ENCODE measurements at regions not wholly inside any gene's neighbourhood (a gene's known extent, or its start where the extent isn't known, plus 50 kb on each side); places are given as distances from the start of the nearest gene placed in this dataset.
"Not testable (repeated sequence)": the region's sequence is repeated elsewhere in the genome, so short reads cannot be mapped to it uniquely, and the experiment has no call there.

DNA sequence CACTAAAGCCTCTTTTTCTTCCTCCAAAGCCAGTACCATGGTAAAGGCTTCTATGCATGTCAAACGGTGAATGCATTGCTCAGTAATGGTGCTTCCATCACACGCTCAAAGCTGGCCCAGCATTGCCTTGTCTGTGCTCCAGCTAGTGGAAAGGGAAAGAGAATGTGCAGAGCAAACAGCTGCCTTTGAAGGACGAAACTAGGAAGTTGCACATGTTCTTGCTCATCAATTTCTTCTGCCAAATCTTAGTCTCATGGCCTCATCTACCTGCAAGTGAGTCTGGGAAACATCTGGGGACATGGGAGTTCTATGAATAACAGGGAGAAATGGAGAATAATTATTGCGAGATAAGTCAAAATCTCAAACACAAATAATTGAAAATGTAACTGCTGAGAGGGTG, 216.5 kb upstream of the SSTR4 start:
- no peak for DNase-seq (ENCODE audit: low read depth)

- DNase-seq (ENCODE audit: low read depth), result no peak
These were observed 216.0 kb upstream of the SSTR4 start for GRCh38 chr20:22819112-22819511.

DNA sequence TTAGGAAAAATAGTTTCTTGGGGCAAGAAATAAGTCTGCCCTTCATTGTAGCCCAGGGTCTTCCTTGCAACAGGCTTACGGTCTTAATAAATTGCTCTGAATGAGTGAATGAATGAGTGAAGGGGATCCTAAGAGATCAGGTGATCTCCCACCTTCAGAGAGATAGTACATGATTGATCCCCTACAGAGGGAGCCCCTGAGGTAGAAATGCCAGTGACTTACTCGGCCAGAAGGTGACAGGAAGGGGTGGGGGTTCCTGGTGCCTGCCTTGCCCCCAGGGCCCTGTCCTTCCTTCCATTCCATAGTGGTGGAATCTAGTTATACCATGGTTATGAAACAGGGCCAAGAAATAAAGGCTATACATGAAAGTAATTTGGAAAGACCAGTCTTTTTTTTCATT, 215.3 kb upstream of the SSTR4 start:
- DNase-seq (ENCODE audit: low read depth), result no peak

GRCh38 chr20:22821081-22821727, 213.9 kb upstream of the SSTR4 start:
- DNase-seq (ENCODE audit: low read depth), result no peak

GRCh38 chr20:22821796-22822195, 213.3 kb upstream of the SSTR4 start:
- DNase-seq (ENCODE audit: low read depth), result no peak

- DNase-seq (ENCODE audit: low read depth), result no peak
These were observed 212.0 kb upstream of the SSTR4 start for GRCh38 chr20:22823119-22823518.

- no peak for DNase-seq (ENCODE audit: low read depth)
These were observed 211.0 kb upstream of the SSTR4 start for GRCh38 chr20:22824077-22824476.

DNA sequence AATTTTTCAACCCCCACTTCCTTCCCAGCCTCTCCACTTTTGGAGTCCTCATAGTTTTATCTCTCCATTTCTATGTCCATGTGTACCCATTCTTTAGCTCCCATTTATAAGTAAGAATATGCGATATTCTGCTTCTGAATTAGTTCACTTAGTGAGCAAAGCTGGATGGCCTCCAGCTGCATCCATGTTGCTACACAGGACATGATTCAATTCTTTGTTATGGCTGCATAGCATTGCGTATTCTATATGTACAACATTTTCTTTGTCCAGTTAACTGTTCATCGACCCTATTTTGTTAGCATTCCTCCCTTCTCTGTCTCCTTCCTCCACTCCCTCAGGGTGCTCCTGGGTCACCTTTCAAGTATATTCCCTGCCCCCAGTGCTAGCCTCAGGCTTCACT, 210.0 kb upstream of the SSTR4 start:
- DNase-seq (ENCODE audit: low read depth), result no peak

GRCh38 chr20:22825546-22825945, 209.6 kb upstream of the SSTR4 start:
- DNase-seq (ENCODE audit: low read depth), result no peak

DNA sequence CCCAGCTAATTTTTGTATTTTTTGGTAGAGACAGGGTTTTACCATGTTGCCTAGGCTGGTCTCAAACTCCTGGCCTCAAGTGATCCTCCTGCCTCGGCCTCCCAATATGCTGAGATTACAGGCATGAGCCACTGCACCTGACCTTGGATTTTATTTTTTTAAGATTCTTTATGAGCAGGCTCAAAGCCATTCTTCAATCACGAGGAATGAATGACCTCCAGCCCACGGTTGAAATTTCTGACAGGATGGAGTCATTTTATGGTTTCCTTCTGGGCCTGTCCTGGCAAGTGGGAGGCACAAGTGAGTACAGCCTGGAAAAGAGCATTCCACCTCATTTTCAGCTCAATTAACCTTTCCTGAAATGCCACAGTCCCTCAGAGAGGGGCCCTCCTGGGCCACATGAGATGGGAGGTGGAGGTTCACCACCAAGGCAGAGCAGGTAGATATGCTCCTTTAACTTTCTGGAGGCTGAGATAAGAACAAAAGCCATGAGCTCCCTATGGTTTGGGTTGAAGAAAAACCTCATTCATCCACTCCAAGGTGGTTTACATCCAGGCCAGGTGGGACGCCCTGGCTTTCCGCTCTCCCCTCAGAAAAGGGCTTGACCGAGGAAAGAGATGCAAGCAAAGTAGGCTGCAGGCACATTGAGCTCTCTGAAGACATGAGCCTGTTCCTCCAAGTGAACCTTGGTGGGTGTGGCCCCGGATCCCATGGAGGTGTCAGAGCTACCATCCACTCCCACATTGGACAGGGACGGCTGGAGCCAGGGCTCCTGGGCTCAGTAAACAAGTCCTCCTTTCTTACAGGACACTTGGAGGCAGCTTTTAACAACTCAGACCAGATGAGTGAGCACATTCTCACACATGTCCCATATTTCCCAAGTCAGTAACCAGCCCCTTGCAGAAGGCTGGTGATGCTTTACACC, 208.5 kb upstream of the SSTR4 start:
- DNase-seq (ENCODE audit: low read depth), result no peak

- DNase-seq (ENCODE audit: low read depth), result no peak
These were observed 207.2 kb upstream of the SSTR4 start for GRCh38 chr20:22827916-22828315.

GRCh38 chr20:22829356-22829755, 205.8 kb upstream of the SSTR4 start:
- no peak for DNase-seq (ENCODE audit: low read depth)

GRCh38 chr20:22830138-22830537, 205.0 kb upstream of the SSTR4 start:
- no peak for DNase-seq (ENCODE audit: low read depth)

DNA sequence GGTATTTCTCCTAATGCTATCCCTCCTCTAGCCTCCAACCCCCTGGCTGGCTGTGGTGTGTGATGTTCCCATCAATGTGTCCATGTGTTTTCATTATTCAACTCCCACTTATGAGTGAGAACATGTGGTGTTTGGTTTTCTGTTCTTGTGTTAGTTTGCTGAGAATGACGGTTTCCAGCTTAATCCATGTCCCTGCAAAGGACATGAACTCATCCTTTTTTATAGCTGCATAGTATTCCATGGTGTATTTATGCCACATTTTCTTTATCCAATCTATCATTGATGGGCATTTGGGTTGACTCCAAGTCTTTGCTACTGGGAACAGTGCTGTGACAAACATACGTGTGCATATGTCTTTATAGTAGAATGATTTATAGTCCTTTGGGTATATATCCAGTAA, 204.4 kb upstream of the SSTR4 start:
- not testable (repeated sequence) for DNase-seq (ENCODE audit: low read depth)

GRCh38 chr20:22833851-22834250, 201.3 kb upstream of the SSTR4 start:
- no peak for DNase-seq (ENCODE audit: low read depth)

- no peak for DNase-seq (ENCODE audit: low read depth)
These were observed 200.4 kb upstream of the SSTR4 start for GRCh38 chr20:22834651-22835256.

- peak; percentile 13 for DNase-seq (ENCODE audit: low read depth)
These were observed 198.9 kb upstream of the SSTR4 start for GRCh38 chr20:22836211-22836610.

- no peak for DNase-seq (ENCODE audit: low read depth)
These were observed 198.2 kb upstream of the SSTR4 start for GRCh38 chr20:22836877-22837276.

DNA sequence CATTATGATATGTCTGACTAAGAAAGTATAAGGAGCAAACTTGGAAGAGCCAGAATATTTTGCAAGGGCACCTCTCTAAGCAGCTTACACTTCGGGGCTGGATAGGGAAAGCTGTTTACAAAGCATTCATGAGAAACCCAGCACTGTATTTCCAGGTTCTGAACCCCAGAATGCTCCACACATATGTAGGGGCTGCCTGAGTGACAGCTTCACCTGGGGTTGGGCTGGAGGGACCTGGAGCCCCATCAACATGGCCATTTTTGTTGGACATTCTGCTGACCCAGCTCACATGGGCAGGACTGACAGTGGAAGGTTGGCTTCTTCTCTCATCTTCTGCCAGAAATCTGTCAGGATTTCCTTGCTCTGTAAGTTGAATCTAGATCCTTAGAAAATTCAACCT, 197.1 kb upstream of the SSTR4 start:
- DNase-seq (ENCODE audit: low read depth), result no peak

GRCh38 chr20:22841846-22842245, 193.3 kb upstream of the SSTR4 start:
- no peak for DNase-seq (ENCODE audit: low read depth)

DNA sequence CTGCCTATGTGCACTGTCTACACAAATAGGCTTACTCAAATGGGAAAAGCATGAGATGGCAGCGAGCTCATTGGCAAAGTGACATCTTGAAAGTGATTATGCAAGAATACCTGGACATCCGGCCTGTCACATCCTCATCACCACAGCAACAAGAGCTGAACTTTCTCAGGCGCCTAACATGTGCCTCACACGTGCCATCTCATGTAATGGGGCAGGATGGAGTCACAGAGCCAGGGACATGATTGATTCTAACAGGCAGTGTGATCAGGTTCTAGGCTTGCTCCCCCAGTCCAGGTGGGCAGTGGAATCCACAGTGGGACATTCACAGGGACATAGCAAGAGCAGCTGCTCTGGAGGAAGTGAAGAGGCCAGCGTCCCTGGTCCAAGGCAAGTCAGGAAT, 192.3 kb upstream of the SSTR4 start:
- DNase-seq (ENCODE audit: low read depth), result no peak

DNA sequence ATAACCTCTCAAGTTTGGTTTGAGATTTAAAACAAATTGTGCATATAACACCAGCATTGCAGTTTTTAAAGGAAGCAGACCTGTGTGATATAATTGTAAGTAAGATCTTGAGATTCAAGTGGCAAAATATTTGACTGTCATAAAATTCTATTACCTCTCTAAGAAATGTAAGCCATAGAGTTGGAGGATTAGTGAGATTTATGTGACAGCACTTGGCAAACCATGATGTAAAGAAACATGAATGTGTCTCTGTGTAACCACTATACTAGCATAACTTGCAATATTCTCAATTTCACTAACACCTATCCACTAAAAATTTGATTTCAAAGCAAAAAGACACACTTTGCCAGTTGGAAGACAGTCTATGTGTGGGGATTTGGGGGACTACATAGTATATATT, 190.2 kb upstream of the SSTR4 start:
- no peak for DNase-seq (ENCODE audit: low read depth)

DNA sequence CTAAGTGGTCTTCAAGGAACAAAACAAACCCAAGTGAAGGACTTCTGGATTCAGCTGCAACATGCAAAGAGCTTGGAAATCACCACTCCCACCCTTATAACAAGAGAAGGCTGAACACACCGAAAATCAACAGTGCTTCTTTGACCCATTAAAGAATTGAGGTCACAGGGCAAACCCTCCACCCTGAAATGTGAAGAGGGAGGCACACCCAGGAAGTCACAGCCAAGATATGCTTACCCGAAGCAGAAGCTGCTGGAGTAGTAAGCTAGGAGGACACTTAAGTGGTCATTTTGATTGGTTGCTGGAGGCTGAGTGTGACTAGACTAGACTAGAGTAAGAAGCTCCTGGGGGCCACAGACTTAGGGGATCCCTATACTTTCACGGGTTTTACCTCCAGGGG, 188.2 kb upstream of the SSTR4 start:
- DNase-seq (ENCODE audit: low read depth), result no peak

Data from GM04504 (cell line).